DMS153 treated with DMSO at 0.1 percent for 48 hours (cell line): ENCODE measurements at regions not wholly inside any gene's neighbourhood (a gene's known extent, or its start where the extent isn't known, plus 50 kb on each side); places are given as distances from the start of the nearest gene placed in this dataset.

ENCODE experiments used
- DNase-seq: peaks from one replicate; lab custom pipeline; 2025; ENCODE audit not compliant: unreplicated experiment; lab: John Stamatoyannopoulos, UW

GRCh38 chr5:54619731-54620130 is 102.2 kb downstream of the SNX18 start:
- no peak for DNase-seq

GRCh38 chr5:54616518-54617220 is 99.1 kb downstream of the SNX18 start:
- no peak for DNase-seq

GRCh38 chr5:54616031-54616430 is 98.5 kb downstream of the SNX18 start:
- DNase-seq, result no peak

GRCh38 chr5:54615381-54615780 is 97.8 kb downstream of the SNX18 start:
- no peak for DNase-seq

GRCh38 chr5:54612711-54613110 is 95.2 kb downstream of the SNX18 start:
- DNase-seq, result no peak

- DNase-seq, result no peak
These were observed 93.9 kb downstream of the SNX18 start for GRCh38 chr5:54611290-54611951.

- no peak for DNase-seq
These were observed 92.8 kb downstream of the SNX18 start for GRCh38 chr5:54610197-54610944.

GRCh38 chr5:54608423-54609085 is 91.0 kb downstream of the SNX18 start:
- DNase-seq, result no peak

GRCh38 chr5:54607006-54607405 is 89.4 kb downstream of the SNX18 start:
- no peak for DNase-seq

GRCh38 chr5:54603372-54603771 is 85.8 kb downstream of the SNX18 start:
- no peak for DNase-seq

GRCh38 chr5:54602475-54602874 is 84.9 kb downstream of the SNX18 start:
- DNase-seq, result no peak

GRCh38 chr5:54601411-54602230 is 84.1 kb downstream of the SNX18 start:
- no peak for DNase-seq
